Heart right ventricle (tissue), 16 donors: ENCODE measurements at regions not wholly inside any gene's neighbourhood (a gene's known extent, or its start where the extent isn't known, plus 50 kb on each side); places are given as distances from the start of the nearest gene placed in this dataset.

Experiments
- ATAC-seq, 8 donors: fragments of 200-7000 bp; cut with Tn5 transposase; one replicate each; pipeline ENCODE4 v1.9.1; 2020; ENCODE audit warnings: mild to moderate bottlenecking in 8 of 8, moderate library complexity in 8 of 8, moderate number of reproducible peaks in 1 of 8
- DNase-seq, 2 donors: peaks; one replicate each; pipeline ENCODE4 v3.0.0-alpha.2; 2020
- H3K27ac ChIP-seq, 10 donors: fragments of 200-600 bp; sonication (generic) in 2 of 10; one replicate each; pipeline versions ENCODE4 v1.5.0 to v1.8.0; 2020 to 2022; ENCODE audit warnings: mild to moderate bottlenecking in 3 of 10
- H3K27me3 ChIP-seq, 7 donors: fragments of 200-600 bp; one replicate each; pipeline ENCODE4 v1.8.0; 2021 to 2022; ENCODE audit warnings: mild to moderate bottlenecking in 2 of 7
- H3K36me3 ChIP-seq, 9 donors: fragments of 200-600 bp; sonication (generic) in 1 of 9; one replicate each; pipeline versions ENCODE4 v1.5.0 to v1.8.0; 2020 to 2022; ENCODE audit warnings: mild to moderate bottlenecking in 2 of 9
- H3K4me1 ChIP-seq, 9 donors: fragments of 200-600 bp; sonication (generic) in 1 of 9; one replicate each; pipeline versions ENCODE4 v1.5.0 to v1.8.0; 2020 to 2022; ENCODE audit warnings: mild to moderate bottlenecking in 4 of 9
- H3K4me3 ChIP-seq, 10 donors: fragments of 200-600 bp; sonication (generic) in 2 of 10; one replicate each; pipeline versions ENCODE4 v1.5.0 to v1.8.0; 2020 to 2022; ENCODE audit warnings: mild to moderate bottlenecking in 7 of 10, moderate library complexity in 2 of 10
- H3K9me3 ChIP-seq, 11 donors: fragments of 200-600 bp in 10 of 11; sonication (generic) in 2 of 11; one replicate each; pipeline versions ENCODE4 v1.5.0 to v1.8.0; 2013 to 2022; ENCODE audit warnings: mild to moderate bottlenecking in 2 of 11, control low read depth in 1 of 11, moderate library complexity in 1 of 11
- WGBS, 2 donors: extraction: QIAGEN DNeasy Blood & Tissue Kit; methylation state at CpG; one replicate each; pipeline ENCODE4 v1.1.7; 2013; ENCODE audit warnings: inconsistent platforms in 1 of 2; 5-methylcytosine and 5-hydroxymethylcytosine counted together
- intact Hi-C, 10 donors: fragments of 100-400 bp; cut with DNase I; formaldehyde crosslinking; loops; one replicate each; pipeline versions ENCODE4 v1.11.1 to v1.14.2; 2022
- TF ChIP-seq, protein P1 (sequence below), 9 donors: fragments of 200-600 bp; sonication (generic) in 2 of 9; IDR thresholded peaks; one replicate each; pipeline versions ENCODE4 v1.5.0 to v1.8.0; 2021 to 2022; ENCODE audit warnings: antibody characterized with exemption in 9 of 9, mild to moderate bottlenecking in 5 of 9, moderate library complexity in 1 of 9
- donor health status: Arrhythmogenic right ventricular cardiomyopathy.
- donor health status: ischemic (EF 13 %, LVEDD 7.1; RV severe dilation, severe dysfunction).
- donor health status: healthy with polysubstance abuse.
- donor health status: DM: no; HTN: yes; CAD: no.
- donor health status: DM: no; HTN: no; CAD: no.
- donor health status: ischemic (EF 25% LVEDD 6.9; RV normal size, moderate dysfunction).
- donor health status: ischemic (EF 25% LVEDD 5.7; RV mildly dilated, moderate dysfunction).
- donor health status: healthy.
- donor health status: DM: yes; HTN: yes; CAD: no.
- donor health status: Ischemic cardiomyopathy.
- donor health status: ischemic (EF 35%, LVEDD 5.7; RV mildly dilated, moderate dysfunction).
- donor health status: nonischemic (EF 11% LVEDD 7.7; RV severe dilation, severe dysfunction).
- donor health status: DM: yes; HTN: yes; CAD: no.
- donor health status: PGD.
- donor health status: ischemic (EF 29% LVEDD 5.4; RV normal size, mild dysfunction).
- donor health status: nonischemic (EF 23%, LVEDD 6.1; RV moderate dilation, normal function).

DNA sequence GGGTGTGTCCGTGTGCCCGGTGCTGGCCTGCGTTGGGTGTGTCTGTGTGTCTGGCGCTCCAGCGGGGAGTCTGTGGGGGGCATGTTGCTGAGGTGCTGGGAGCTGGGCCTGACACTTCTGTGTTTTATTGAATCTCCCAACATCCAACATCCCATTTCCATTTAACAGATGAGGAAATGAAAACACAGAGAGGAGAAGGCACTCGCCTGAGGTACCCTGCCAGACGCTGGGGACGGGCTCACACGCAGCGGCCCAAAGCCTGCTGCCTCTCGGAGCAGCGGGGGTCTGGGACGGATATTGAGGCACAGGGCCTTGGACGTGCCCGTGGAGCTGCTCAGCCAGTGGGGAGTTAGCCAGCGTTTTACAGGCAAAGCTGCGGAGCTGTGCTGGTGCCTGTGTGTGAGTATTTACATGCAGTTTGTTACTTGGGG, 133.9 kb downstream of the DNAJB6 start:
- DNase-seq (no peak), ATAC-seq (no peak)
- H3K27me3 ChIP-seq = peaks cover 0 to 40% (median 25%) of the 10 kb centered on the region in 7 donors
- no peak overlapping the region for H3K27ac ChIP-seq
- no peaks in the 10 kb centered on the region for H3K36me3 ChIP-seq
- TF ChIP-seq, protein P1, sequence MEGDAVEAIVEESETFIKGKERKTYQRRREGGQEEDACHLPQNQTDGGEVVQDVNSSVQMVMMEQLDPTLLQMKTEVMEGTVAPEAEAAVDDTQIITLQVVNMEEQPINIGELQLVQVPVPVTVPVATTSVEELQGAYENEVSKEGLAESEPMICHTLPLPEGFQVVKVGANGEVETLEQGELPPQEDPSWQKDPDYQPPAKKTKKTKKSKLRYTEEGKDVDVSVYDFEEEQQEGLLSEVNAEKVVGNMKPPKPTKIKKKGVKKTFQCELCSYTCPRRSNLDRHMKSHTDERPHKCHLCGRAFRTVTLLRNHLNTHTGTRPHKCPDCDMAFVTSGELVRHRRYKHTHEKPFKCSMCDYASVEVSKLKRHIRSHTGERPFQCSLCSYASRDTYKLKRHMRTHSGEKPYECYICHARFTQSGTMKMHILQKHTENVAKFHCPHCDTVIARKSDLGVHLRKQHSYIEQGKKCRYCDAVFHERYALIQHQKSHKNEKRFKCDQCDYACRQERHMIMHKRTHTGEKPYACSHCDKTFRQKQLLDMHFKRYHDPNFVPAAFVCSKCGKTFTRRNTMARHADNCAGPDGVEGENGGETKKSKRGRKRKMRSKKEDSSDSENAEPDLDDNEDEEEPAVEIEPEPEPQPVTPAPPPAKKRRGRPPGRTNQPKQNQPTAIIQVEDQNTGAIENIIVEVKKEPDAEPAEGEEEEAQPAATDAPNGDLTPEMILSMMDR (IDR thresholded peaks at IDR 0.05) = no peak
- intact Hi-C loops = no loop called here
- peaks cover 0 to 25% (median 17%) of the 10 kb centered on the region in 11 donors for H3K9me3 ChIP-seq
- no peaks in the 10 kb centered on the region for H3K4me1 ChIP-seq
- 89 to 90% methylated on average over 17 of the region's 17 CpGs for WGBS, 2 donors
- H3K4me3 ChIP-seq = no peak overlapping the region

DNA sequence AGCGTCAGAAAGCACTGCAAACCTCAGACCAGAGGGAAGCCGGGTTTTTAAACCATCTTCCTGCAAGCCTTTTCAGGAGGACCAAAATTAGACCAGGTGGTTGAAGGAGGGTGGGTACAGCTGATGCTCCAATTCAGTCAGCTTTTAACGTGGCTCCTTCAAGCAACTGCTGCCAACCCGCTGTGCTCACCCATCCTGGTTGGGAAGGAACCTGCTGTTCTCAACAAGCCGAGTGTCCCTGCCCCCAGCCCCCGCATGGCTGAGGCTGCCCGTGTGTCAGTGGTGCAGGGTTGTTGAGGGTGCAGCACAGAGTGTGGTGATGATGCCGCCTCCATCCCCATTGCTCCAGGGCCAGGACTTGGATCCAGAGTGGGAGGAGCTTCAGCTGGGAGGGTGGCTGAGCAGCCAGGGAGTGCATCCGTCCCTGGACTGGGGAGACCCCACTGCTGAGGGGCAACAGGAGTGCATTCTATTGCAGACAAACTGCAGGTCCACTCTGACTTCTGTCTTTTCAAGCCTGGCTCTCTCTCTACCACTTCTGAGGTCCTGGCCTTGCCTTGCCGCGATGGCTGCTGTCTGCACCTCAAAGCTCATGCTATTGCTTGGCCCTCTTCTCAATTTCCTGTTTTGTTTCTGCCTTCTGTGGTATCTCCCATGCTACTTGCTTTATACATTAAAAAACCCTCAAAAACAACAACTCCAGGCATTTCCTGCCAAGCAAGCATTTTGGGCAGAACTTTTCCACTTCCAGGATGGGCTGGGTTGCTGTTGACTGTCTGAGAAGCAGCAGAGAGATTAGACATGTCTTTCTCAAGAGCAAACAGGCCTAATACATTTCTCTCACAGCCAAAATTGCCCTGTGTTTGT, 134.7 kb downstream of the DNAJB6 start:
- Histone ChIP-seq H3K27ac (no peak overlapping the region), H3K4me3 (no peak overlapping the region), H3K27me3 (peaks cover 0 to 32% (median 19%) of the 10 kb centered on the region in 7 donors), H3K4me1 (no peaks in the 10 kb centered on the region), H3K36me3 (no peaks in the 10 kb centered on the region), H3K9me3 (peaks cover 0 to 25% (median 17%) of the 10 kb centered on the region in 11 donors)
- DNase-seq (no peak), ATAC-seq (no peak)
- WGBS, 2 donors = 72 to 79% methylated on average over 11 of the region's 11 CpGs
- TF ChIP-seq, protein P1 (IDR thresholded peaks at IDR 0.05) = no peak
- intact Hi-C loops = no loop called here

DNA sequence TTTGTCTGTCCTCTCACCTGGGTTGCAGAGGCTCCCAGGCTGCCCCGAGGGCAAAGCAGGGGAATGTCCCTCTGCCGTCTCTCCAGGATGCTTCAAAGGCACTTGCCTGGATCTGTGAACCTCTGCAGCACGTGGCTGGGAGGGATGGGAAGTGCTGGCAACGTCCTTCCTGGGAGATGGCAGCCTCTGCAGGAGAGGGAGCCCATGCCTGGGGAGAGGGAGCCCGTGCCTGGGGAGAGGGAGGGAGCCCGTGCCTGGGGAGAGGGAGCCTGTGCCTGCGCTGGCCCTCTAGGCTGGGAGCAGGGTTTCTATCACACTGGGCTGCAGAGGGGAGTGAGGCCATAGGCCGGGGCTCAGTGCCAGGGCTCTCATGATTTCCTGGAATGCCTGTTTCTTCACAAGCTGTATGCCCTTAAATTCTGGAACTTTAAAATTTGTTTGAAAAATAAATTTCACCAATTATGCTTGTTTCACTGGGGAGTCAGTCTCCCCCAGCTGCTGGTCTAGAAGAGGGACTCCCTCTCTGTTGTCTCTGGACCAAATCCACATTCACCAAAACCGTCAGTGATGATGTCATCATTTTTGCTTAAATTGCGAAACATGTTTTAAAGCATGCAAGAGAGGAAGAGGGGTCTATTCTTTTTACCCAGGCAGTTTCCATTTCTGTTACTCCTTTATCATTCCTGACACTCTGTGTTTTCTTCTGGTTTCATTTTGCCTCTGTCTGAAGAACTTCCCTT, 135.7 kb downstream of the DNAJB6 start:
- TF ChIP-seq, protein P1 (IDR thresholded peaks at IDR 0.05) = no peak
- DNase-seq = no peak
- no peak overlapping the region for H3K4me3 ChIP-seq
- 69 to 75% methylated on average over 10 of the region's 10 CpGs for WGBS, 2 donors
- intact Hi-C loops = no loop called here
- H3K4me1 ChIP-seq = no peaks in the 10 kb centered on the region
- H3K27me3 ChIP-seq = peaks cover 0 to 22% (median 13%) of the 10 kb centered on the region in 7 donors
- H3K9me3 ChIP-seq = peaks cover 0 to 25% (median 17%) of the 10 kb centered on the region in 11 donors
- no peak overlapping the region for H3K27ac ChIP-seq
- no peak for ATAC-seq
- H3K36me3 ChIP-seq = no peaks in the 10 kb centered on the region

DNA sequence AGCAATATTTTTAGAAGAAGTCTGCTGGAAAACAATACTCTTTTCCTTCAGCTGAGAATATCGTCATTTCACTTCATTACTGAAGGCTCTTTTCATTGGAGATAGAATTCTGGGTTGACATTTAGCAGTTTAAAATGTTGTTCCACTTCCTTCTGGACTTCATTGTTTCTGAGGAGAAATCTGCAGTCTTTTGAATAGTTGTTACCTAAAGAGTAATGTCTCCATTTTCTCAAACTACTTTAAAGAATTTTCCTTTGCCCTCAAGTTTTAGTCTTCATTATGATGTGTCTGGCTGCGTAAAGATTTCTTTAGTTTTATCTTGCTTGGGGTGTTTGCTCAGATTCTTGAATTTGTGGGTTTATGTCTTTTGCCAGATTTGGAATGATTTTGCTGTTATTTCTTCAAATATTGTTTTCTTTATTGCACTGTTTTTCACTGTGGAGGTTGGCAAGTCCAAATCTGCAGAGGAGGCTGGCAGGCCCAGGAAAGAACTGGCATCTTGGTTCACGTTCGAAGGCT, 136.3 kb downstream of the DNAJB6 start:
- WGBS, 2 donors = 73 to 79% methylated on average over 4 of the region's 4 CpGs
- H3K4me1 ChIP-seq = no peaks in the 10 kb centered on the region
- DNase-seq (no peak), ATAC-seq (no peak)
- peaks cover 0 to 18% (median 7%) of the 10 kb centered on the region in 7 donors for H3K27me3 ChIP-seq
- TF ChIP-seq, protein P1 (IDR thresholded peaks at IDR 0.05) = no peak
- intact Hi-C loops = no loop called here
- peaks cover 0 to 25% (median 17%) of the 10 kb centered on the region in 11 donors for H3K9me3 ChIP-seq
- H3K36me3 ChIP-seq = no peaks in the 10 kb centered on the region
- H3K4me3 ChIP-seq = no peak overlapping the region
- H3K27ac ChIP-seq = no peak overlapping the region
